Gastrocnemius medialis (tissue), 4 donors: ENCODE measurements at regions not wholly inside any gene's neighbourhood (a gene's known extent, or its start where the extent isn't known, plus 50 kb on each side); places are given as distances from the start of the nearest gene placed in this dataset.

Source experiments
- CTCF ChIP-seq, 5 experiments: fragments of 450-650 bp in 3 of 5; fragments of 200-600 bp in 2 of 5; sonication (generic) in 2 of 5; IDR thresholded peaks in 4 of 5; conservative IDR thresholded peaks in 1 of 5; 1 replicate in 4 of 5; 2 replicates in 1 of 5; pipeline ENCODE4 v1.5.1; 2016 to 2019; ENCODE audit warnings: antibody characterized with exemption in 5 of 5, mild to moderate bottlenecking in 3 of 5, moderate library complexity in 3 of 5
- POLR2A ChIP-seq, 2 donors: fragments of 450-650 bp; IDR thresholded peaks; one replicate each; pipeline ENCODE4 v1.6.1; 2017; ENCODE audit warnings: antibody characterized with exemption in 2 of 2, mild to moderate bottlenecking in 2 of 2, moderate library complexity in 2 of 2

GRCh38 chr1:214953901-214954616 is 128.5 kb upstream of the KCNK2 start:
- no peak for TF ChIP-seq CTCF (IDR thresholded peaks at IDR 0.05 in 4 of 5, conservative IDR thresholded peaks at IDR 0.05 in 1 of 5)
- no peak for TF ChIP-seq POLR2A (IDR thresholded peaks at IDR 0.05)
